K562 (cell line): ENCODE measurements at regions not wholly inside any gene's neighbourhood (a gene's known extent, or its start where the extent isn't known, plus 50 kb on each side); places are given as distances from the start of the nearest gene placed in this dataset.

ENCODE experiments used
- ATAC-seq: fragments of 200-7000 bp; cut with Tn5 transposase; 3 replicates; pipeline ENCODE4 v1.9.1; 2020; ENCODE audit warnings: moderate library complexity
- BruUV-seq: library from RNA; stranded (reverse); fragments of 400-500 nt; replicated peaks from 2 replicates; lab custom pipeline; 2021; lab: Mats Ljungman, UMichigan
- CTCF ChIA-PET: fragments of 300-600 bp; formaldehyde crosslinking; extraction: SDS; loops from one replicate; lab custom pipeline; 2021; ENCODE audit warnings: low intra/inter-chr PET ratio; lab: Yijun Ruan, JAX
- POLR2A ChIA-PET: fragments of 300-600, 350-650 bp; sonication (Branson Sonifier 250); formaldehyde crosslinking; extraction: SDS; loops from one replicate; lab custom pipeline; 2021; ENCODE audit warnings: antibody characterized with exemption, inconsistent platforms; lab: Yijun Ruan, JAX
- DNase-seq, 4 experiments: peaks; one replicate each; pipeline versions ENCODE4 v3.0.0 to v3.0.0-alpha.2; 2011 to 2018; ENCODE audit warnings: low spot score in 3 of 4, mixed read lengths in 3 of 4; ENCODE audit errors: extremely low read depth in 1 of 4
- FAIRE-seq: peaks from 2 replicates; lab custom pipeline; 2011; peaks lifted over from hg19 to GRCh38; lab: Jason Lieb, UNC
- H2AFZ ChIP-seq: 2 replicates; pipeline ENCODE4 v1.6.0; 2011; ENCODE audit warnings: low read depth, low read length, control low read depth, inconsistent platforms
- H3K27ac ChIP-seq: fragments of 200-600 bp; 3 replicates; pipeline ENCODE4 v1.8.0; 2011; ENCODE audit warnings: low read depth, mild to moderate bottlenecking, control low read depth, inconsistent platforms, low read length, moderate library complexity, mixed read lengths; ENCODE audit errors: extremely low read depth
- H3K27me3 ChIP-seq, 2 experiments: fragments of 300-600 bp in 1 of 2; 2 replicates in 1 of 2; 3 replicates in 1 of 2; pipeline versions ENCODE4 v1.6.0 to v1.8.0; 2011; ENCODE audit warnings: inconsistent platforms in 2 of 2, low read length in 2 of 2, mild to moderate bottlenecking in 1 of 2, mixed read lengths in 1 of 2, moderate library complexity in 1 of 2; ENCODE audit not compliant: control insufficient read depth in 2 of 2, insufficient read depth in 2 of 2
- H3K36me3 ChIP-seq: fragments of 300-600 bp; 3 replicates; pipeline ENCODE4 v1.8.0; 2011; ENCODE audit warnings: mild to moderate bottlenecking, low read length, inconsistent platforms; ENCODE audit not compliant: control insufficient read depth, insufficient read depth
- H3K4me1 ChIP-seq, 2 experiments: fragments of 200-600 bp in 1 of 2; replicated peaks in 1 of 2; 2 replicates in 1 of 2; 3 replicates in 1 of 2; pipeline versions ENCODE4 v1.5.1 to v1.8.0; 2011; ENCODE audit warnings: inconsistent platforms in 2 of 2, low read length in 2 of 2, mild to moderate bottlenecking in 1 of 2, mixed read lengths in 1 of 2, moderate library complexity in 1 of 2; ENCODE audit not compliant: control insufficient read depth in 2 of 2, insufficient read depth in 2 of 2
- H3K4me2 ChIP-seq: 2 replicates; pipeline ENCODE4 v1.6.1; 2011; ENCODE audit warnings: low read length, control low read depth, inconsistent platforms, mixed read lengths; ENCODE audit not compliant: insufficient read depth
- H3K4me3 ChIP-seq: fragments of 200-600 bp; sonication (generic), shearing (Covaris generic); 2 replicates; pipeline ENCODE4 v1.5.1; 2016; ENCODE audit warnings: control low read depth, inconsistent platforms
- H3K79me2 ChIP-seq: fragments of 200-600 bp; 3 replicates; pipeline ENCODE4 v1.8.0; 2011; ENCODE audit warnings: low read length, inconsistent platforms; ENCODE audit not compliant: control insufficient read depth, insufficient read depth
- H3K9ac ChIP-seq, 2 experiments: 2 replicates each; pipeline versions ENCODE4 v1.6.0 to v1.6.1; 2011; ENCODE audit warnings: low read depth in 2 of 2, low read length in 2 of 2, control low read depth in 1 of 2, inconsistent platforms in 1 of 2, mild to moderate bottlenecking in 1 of 2, mixed read lengths in 1 of 2; ENCODE audit not compliant: insufficient read depth in 1 of 2
- H3K9me1 ChIP-seq: one replicate; pipeline ENCODE4 v1.6.0; 2011; ENCODE audit warnings: inconsistent platforms, mild to moderate bottlenecking, low read length, moderate library complexity; ENCODE audit not compliant: control insufficient read depth, insufficient read depth
- H3K9me3 ChIP-seq: replicated peaks from 2 replicates; pipeline ENCODE4 v1.5.1; 2011; ENCODE audit warnings: low read depth, low read length, inconsistent platforms; ENCODE audit not compliant: control insufficient read depth, insufficient read depth
- H4K20me1 ChIP-seq: replicated peaks from 2 replicates; pipeline ENCODE4 v1.6.1; 2011; ENCODE audit warnings: low read length, inconsistent platforms, mixed read lengths; ENCODE audit not compliant: control insufficient read depth, insufficient read depth
- GMEB1 ChIP-seq: fragments of 250-450 bp; sonication (Bioruptor Pico); IDR thresholded peaks from 2 replicates; pipeline ENCODE4 v1.4.0; 2020; ENCODE audit warnings: mild to moderate bottlenecking
- JUNB ChIP-seq: fragments of 450-650 bp; formaldehyde crosslinking; conservative IDR thresholded peaks from 2 replicates; pipeline ENCODE4 v1.4.0; 2020; ENCODE audit warnings: mild to moderate bottlenecking
- POLR2B ChIP-seq: fragments of 450-650 bp; IDR thresholded peaks from 2 replicates; pipeline ENCODE4 v1.6.1; 2018; ENCODE audit warnings: low read depth; ENCODE audit not compliant: partially characterized antibody
- ZBTB8A ChIP-seq: fragments of 450-650 bp; IDR thresholded peaks from 2 replicates; pipeline ENCODE4 v1.6.1; 2018; ENCODE audit warnings: mild to moderate bottlenecking, moderate library complexity; ENCODE audit not compliant: partially characterized antibody
- ZNF561 ChIP-seq: fragments of 450-650 bp; formaldehyde crosslinking; conservative IDR thresholded peaks from 2 replicates; pipeline ENCODE4 v1.4.0; 2020; ENCODE audit warnings: mild to moderate bottlenecking, moderate library complexity
- ZNF586 ChIP-seq: fragments of 450-650 bp; formaldehyde crosslinking; conservative IDR thresholded peaks from 2 replicates; pipeline ENCODE4 v1.4.0; 2020; ENCODE audit warnings: mild to moderate bottlenecking, moderate library complexity
- ZSCAN32 ChIP-seq: fragments of 450-650 bp; formaldehyde crosslinking; IDR thresholded peaks from 2 replicates; pipeline ENCODE4 v1.4.0; 2020; ENCODE audit warnings: mild to moderate bottlenecking, moderate library complexity
- WGBS: fragments of 100-300 bp; shearing (Covaris generic); methylation state at CpG from one replicate; pipeline ENCODE4 v1.1.6; 2016; ENCODE audit warnings: low coverage, mixed read lengths; ENCODE audit not compliant: insufficient coverage; ENCODE audit errors: missing lambda C conversion rate; 5-methylcytosine and 5-hydroxymethylcytosine counted together
- in situ Hi-C: fragments of 300-500 bp; cut with MboI; formaldehyde crosslinking; loops from 4 replicates; pipeline ENCODE4 v1.15.0; 2018; ENCODE audit warnings: inconsistent platforms, mixed read lengths
- intact Hi-C: fragments of 100-400 bp; cut with micrococcal nuclease; formaldehyde crosslinking; loops from 2 replicates; pipeline ENCODE4 v1.14.2; 2022
- TF ChIP-seq, protein P1 (sequence below): fragments of 250-450 bp; sonication (Bioruptor Pico); IDR thresholded peaks from 2 replicates; pipeline ENCODE4 v1.9.0; 2021; ENCODE audit warnings: mild to moderate bottlenecking
- TF ChIP-seq, protein P2 (sequence below): sonication (generic); formaldehyde crosslinking; IDR thresholded peaks from 2 replicates; pipeline ENCODE4 v1.8.0; 2023; ENCODE audit warnings: mild to moderate bottlenecking, missing genetic modification reagents

- H3K9ac ChIP-seq = no peak overlapping the region
- no peak overlapping the region for H2AFZ ChIP-seq
- intact Hi-C loops (no loop called here), in situ Hi-C loops (no loop called here)
- H3K79me2 ChIP-seq = no peaks in the 10 kb centered on the region
- H4K20me1 ChIP-seq = no peaks in the 10 kb centered on the region
- no peak overlapping the region for H3K4me3 ChIP-seq
- no peaks in the 10 kb centered on the region for H3K36me3 ChIP-seq
- no peak for ATAC-seq
- no peak for DNase-seq
- ChIA-PET CTCF (no interaction called here), POLR2A (no interaction called here)
- H3K27me3 ChIP-seq = no peaks in the 10 kb centered on the region
- no peak overlapping the region for H3K4me2 ChIP-seq
- FAIRE-seq = no peak
- H3K27ac ChIP-seq = no peak overlapping the region
- no peaks in the 10 kb centered on the region; a peak in 1 of 5 replicates for H3K4me1 ChIP-seq
- BruUV-seq = no TSS peak
- no peaks in the 10 kb centered on the region for H3K9me1 ChIP-seq
- TF ChIP-seq POLR2B (no peak), GMEB1 (no peak)
- H3K9me3 ChIP-seq = no peaks in the 10 kb centered on the region
Observed at GRCh38 chr13:80009760-80010159, 331.2 kb downstream of the SPRY2 start.

- POLR2A ChIA-PET = no interaction called here
- no peak for FAIRE-seq
- no peak for DNase-seq
- no peak for ATAC-seq
- 0% methylated on average over 4 of the region's 4 CpGs for WGBS
- no peaks in the 10 kb centered on the region for H3K79me2 ChIP-seq
- H3K36me3 ChIP-seq = no peaks in the 10 kb centered on the region
- no peak overlapping the region for H3K4me2 ChIP-seq
- H3K4me3 ChIP-seq = no peak overlapping the region
- H3K4me1 ChIP-seq = no peaks in the 10 kb centered on the region
- no peaks in the 10 kb centered on the region for H4K20me1 ChIP-seq
- no peak overlapping the region for H2AFZ ChIP-seq
- BruUV-seq = no TSS peak
- no peaks in the 10 kb centered on the region for H3K9me1 ChIP-seq
- CTCF ChIA-PET = no interaction called here
- H3K9me3 ChIP-seq = no peaks in the 10 kb centered on the region
- no peak overlapping the region for H3K27ac ChIP-seq
- H3K9ac ChIP-seq = no peak overlapping the region
- intact Hi-C loops (no loop called here), in situ Hi-C loops (no loop called here)
- H3K27me3 ChIP-seq = no peaks in the 10 kb centered on the region
- TF ChIP-seq ZNF586 (CRISPR knock-in tag) = no peak
- TF ChIP-seq ZNF561 (CRISPR knock-in tag) = no peak
- TF ChIP-seq, protein P1, sequence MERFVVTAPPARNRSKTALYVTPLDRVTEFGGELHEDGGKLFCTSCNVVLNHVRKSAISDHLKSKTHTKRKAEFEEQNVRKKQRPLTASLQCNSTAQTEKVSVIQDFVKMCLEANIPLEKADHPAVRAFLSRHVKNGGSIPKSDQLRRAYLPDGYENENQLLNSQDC (CRISPR knock-in tag) = no peak
- no peak for TF ChIP-seq ZSCAN32
- TF ChIP-seq, protein P2, sequence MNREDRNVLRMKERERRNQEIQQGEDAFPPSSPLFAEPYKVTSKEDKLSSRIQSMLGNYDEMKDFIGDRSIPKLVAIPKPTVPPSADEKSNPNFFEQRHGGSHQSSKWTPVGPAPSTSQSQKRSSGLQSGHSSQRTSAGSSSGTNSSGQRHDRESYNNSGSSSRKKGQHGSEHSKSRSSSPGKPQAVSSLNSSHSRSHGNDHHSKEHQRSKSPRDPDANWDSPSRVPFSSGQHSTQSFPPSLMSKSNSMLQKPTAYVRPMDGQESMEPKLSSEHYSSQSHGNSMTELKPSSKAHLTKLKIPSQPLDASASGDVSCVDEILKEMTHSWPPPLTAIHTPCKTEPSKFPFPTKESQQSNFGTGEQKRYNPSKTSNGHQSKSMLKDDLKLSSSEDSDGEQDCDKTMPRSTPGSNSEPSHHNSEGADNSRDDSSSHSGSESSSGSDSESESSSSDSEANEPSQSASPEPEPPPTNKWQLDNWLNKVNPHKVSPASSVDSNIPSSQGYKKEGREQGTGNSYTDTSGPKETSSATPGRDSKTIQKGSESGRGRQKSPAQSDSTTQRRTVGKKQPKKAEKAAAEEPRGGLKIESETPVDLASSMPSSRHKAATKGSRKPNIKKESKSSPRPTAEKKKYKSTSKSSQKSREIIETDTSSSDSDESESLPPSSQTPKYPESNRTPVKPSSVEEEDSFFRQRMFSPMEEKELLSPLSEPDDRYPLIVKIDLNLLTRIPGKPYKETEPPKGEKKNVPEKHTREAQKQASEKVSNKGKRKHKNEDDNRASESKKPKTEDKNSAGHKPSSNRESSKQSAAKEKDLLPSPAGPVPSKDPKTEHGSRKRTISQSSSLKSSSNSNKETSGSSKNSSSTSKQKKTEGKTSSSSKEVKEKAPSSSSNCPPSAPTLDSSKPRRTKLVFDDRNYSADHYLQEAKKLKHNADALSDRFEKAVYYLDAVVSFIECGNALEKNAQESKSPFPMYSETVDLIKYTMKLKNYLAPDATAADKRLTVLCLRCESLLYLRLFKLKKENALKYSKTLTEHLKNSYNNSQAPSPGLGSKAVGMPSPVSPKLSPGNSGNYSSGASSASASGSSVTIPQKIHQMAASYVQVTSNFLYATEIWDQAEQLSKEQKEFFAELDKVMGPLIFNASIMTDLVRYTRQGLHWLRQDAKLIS (CRISPR knock-in tag) = no peak
- no peak for TF ChIP-seq ZBTB8A
- no peak for TF ChIP-seq JUNB (CRISPR knock-in tag)
Observed at GRCh38 chr13:80006940-80007339, 334.0 kb downstream of the SPRY2 start.
